ENCODE measurements at regions not wholly inside any gene's neighbourhood (a gene's known extent, or its start where the extent isn't known, plus 50 kb on each side); places are given as distances from the start of the nearest gene placed in this dataset.

DNA sequence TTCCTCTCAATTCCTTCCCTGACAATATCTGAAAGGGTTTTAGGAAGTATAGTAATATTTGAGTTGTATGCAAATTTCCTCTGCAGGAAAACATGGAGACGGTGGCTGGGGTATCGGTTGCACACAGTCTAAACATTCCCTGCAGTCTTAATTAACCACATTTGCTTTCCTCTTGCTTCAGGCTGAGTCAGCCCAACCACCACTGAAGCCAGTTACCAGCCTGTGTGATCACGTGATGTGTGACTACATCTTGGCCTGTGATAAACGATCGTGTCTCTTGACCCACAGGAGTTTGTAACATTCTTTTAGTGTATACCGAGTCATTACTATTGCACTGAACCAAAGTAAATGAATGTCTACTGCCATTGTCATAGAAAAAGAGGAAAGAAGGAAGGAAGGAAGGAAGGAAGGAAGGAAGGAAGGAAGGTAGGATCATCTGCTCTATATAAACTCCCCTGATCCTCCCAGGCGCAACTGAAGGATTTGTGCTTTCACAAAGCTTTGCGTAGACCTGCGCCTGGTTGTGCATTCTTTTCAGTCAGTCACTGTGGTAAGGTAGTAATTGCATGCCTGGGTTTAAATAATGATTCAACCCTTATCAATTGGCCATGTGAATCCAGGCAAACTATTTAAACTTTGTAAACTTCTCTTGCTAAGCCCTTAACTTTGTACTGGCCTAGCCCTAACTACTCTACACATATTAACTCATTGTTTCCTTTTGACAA lies 280.6 kb upstream of the SALL1 start:
- DNase-seq (ENCODE audit: low read depth in 2 of 2): no peak

DNA sequence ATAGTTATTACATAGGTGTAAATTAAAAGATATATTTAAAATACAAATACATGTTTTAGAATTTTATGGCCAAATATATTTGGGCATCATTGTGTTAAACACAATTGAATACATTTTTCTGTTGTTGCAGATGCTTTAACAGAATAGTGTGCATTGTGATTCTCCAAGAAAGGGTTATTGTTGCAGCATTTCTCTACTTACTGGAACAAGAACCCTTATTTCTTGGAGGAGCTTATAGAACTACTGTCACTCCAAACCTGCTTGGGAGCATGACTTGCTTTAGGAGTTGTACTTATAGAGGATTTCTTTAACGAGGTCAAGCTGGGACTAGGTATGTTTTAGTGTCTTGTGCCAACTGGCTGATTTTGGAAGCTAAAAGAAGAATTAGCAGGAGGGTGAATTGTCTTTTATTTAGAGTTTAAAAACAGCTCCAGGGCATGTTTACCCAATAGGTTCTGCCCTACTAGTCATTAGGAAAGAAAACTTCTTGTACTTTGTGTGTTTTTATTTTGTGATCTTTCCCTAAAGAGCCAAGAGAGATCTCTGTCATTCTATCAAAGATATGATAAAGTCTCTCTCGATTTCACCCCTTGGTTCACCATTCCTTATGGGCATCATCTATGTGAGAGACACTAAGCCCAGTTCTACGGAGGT lies 279.8 kb upstream of the SALL1 start:
- DNase-seq (ENCODE audit: low read depth in 2 of 2): no peak

- no peak for DNase-seq (ENCODE audit: low read depth in 2 of 2)
Observed at GRCh38 chr16:51429041-51429440, 278.0 kb upstream of the SALL1 start.

- DNase-seq (ENCODE audit: low read depth in 2 of 2): no peak
Observed at GRCh38 chr16:51427085-51427484, 276.0 kb upstream of the SALL1 start.

DNA sequence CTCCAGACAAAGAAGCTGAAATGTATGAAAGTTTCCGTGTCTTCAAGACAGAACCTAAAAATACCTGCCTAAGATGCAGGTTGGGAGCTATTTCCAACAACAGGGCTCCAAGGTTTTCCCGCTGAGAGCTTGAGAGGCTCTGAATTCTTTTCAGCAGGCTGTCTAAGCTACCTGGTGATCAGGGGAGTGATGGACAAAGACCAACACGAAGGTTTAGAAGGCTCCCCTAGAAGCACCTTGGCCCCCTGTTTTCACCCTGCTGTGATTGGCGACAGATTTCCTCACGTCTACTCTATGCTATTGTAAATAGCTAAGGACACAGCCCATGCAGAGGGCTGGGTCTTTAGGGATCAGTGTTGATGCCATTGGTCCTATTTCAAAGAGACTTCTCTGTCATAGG lies 275.2 kb upstream of the SALL1 start:
- no peak for DNase-seq (ENCODE audit: low read depth in 2 of 2)

- DNase-seq (ENCODE audit: low read depth in 2 of 2): no peak
Observed at GRCh38 chr16:51420247-51420646, 269.2 kb upstream of the SALL1 start.

DNA sequence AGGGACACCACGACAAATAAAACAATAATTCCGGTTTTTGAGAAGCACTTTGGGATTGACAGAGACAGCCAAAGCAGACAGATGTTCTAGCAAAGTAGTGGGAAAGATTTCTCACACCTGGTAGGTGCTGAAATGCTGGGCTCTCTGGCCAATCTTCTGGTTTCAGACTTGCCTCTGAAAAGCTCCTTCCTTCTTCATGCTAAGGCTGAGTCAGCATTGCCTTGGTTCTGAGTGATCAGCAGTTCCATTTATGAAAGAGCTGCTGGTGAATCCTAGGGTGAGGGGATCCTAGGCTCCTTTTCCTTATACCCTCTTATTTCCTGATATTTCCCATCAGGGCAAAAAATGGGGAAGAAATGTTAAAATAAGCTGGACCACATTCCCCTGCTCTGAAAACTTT lies 268.7 kb upstream of the SALL1 start:
- DNase-seq (ENCODE audit: low read depth in 2 of 2): no peak

GRCh38 chr16:51418258-51418657 lies 267.2 kb upstream of the SALL1 start:
- no peak for DNase-seq (ENCODE audit: low read depth in 2 of 2)

- no peak for DNase-seq (ENCODE audit: low read depth in 2 of 2)
Observed at GRCh38 chr16:51416926-51417325, 265.9 kb upstream of the SALL1 start.

- no peak for DNase-seq (ENCODE audit: low read depth in 2 of 2)
Observed at GRCh38 chr16:51410125-51410524, 259.1 kb upstream of the SALL1 start.

GRCh38 chr16:51409001-51409675 lies 258.1 kb upstream of the SALL1 start:
- no peak for DNase-seq (ENCODE audit: low read depth in 2 of 2)

- no peak for DNase-seq (ENCODE audit: low read depth in 2 of 2)
Observed at GRCh38 chr16:51408357-51408756, 257.3 kb upstream of the SALL1 start.

DNA sequence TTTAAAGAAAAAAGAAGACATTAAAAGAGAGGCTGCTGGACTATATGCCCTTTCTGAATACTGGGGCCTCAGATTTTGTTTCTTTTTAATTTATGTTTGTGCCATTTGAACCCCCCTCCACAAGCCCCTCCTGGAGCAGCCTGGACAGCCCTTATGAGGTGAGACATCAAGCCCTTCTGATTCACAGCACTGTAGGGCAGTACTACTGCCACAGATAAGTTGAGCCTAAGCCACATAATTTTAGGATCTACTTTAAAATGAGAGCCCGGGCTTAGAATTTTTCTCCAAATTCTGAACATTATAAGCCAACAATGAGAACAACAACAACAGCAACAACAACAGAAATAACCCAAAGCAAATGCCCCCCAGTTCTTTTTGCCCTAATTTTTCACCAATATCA lies 256.9 kb upstream of the SALL1 start:
- no peak for DNase-seq (ENCODE audit: low read depth in 2 of 2)

DNA sequence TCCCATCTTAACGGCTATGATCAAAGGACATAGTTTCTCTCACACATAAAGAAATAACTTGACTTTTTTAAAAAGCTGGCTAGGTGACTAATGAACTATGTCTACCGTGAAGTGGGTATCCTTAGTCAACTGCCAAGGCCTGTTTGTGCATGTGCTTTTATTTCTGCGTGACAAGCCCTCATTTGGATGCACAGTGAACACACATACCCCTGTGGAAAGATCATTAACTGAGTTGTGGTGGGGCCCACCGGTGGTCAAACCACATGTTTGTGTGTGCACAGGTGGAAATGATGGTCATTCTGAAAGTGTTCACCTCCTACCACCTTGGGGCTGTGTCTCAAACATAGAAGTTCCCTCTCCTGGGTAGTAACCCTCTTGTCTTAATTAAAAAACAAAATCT lies 256.1 kb upstream of the SALL1 start:
- no peak for DNase-seq (ENCODE audit: low read depth in 2 of 2)

DNA sequence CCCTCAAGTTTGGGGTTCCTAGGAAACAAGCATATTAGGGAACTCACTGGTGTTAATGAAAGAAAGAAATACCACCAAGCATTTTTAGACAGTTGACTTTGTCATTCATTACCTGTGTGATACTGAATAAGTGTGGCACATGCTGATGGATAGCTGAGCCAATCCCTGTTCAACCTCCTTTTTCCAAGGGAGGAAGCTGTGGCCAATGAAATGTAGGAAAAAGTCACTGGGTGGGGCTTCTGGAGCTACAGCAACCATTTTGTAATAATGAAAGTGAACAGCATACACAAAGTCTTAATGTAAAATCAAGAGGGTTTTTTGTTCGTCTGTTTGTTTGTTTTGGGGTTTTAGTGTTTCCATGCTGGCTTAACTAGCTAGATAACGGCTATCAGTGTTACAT lies 254.3 kb upstream of the SALL1 start:
- DNase-seq (ENCODE audit: low read depth in 2 of 2): no peak

GRCh38 chr16:51404386-51404785 lies 253.3 kb upstream of the SALL1 start:
- no peak for DNase-seq (ENCODE audit: low read depth in 2 of 2)

- DNase-seq (ENCODE audit: low read depth in 2 of 2): no peak
Observed at GRCh38 chr16:51402785-51403184, 251.7 kb upstream of the SALL1 start.

DNA sequence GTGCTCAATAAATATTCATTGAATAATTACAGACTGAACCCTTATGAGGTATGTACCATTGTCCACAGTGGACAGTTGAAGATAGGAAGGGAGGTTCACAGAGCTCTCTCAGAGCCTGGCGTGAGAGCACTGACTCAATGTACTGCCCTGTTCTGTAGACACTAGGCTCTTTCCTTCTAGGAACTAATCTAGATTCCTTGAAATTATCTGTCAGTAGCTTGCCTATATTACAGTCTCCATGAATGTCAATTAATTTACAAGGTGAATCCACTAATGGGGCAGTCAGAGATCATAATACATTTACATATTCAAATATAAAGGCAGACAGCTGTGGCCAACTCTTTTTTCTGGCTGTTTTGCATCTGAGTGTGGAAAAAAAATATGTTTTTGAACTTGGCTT lies 251.2 kb upstream of the SALL1 start:
- DNase-seq (ENCODE audit: low read depth in 2 of 2): no peak

DNA sequence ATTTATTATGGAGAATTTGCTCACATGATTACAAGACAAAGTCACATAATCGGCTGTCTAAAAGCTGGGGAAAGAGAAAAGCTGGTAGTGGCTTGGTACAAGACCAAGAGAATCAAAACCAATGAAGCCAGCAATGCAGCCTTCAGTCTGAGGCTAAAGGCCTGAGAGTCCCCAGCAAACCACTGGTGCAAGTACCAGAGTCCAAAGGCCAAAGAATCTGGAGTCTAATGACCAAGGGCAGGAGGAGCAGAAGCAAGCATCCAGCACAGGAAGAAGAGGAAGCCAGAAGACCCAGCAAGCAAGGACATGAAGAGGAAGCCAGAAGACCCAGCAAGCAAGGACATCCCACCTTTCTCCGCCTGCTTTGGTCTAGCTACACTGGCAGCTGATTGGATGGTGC lies 250.6 kb upstream of the SALL1 start:
- DNase-seq (ENCODE audit: low read depth in 2 of 2): no peak

DNA sequence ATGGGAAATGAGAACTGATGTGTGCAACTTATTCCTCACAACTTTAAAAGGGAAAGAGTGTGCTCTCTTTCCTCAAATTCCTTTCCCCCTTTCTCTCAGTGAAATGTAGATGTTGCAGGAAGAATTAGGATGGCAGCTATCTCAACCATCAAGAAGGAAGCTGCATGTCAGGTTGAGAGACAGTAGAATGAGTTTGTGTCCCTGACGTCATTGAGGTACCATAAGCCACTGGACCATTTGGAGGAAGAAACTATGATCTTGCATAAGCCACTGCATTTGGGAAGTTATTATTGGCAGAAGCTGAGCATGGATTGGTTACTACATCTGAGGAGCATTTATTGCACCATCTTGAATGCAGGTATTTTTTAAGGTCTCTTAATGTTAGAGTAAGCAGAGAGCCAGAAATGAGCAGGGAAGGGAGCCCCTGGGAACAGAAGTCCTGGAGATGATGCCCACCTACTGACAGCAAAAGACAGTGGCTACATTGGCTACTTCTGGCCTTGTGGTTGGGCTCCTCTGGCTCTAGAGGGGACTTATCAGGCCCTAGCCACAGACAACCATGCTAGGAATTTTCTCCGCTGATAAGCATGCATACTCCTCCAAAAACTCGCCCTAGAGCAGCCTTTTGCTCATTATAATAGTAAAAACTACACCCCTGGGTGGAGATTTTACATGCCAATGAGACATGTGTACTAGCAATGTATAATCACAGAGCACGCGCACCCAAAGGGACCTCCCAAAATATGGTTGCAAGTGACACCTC lies 249.0 kb upstream of the SALL1 start:
- DNase-seq (ENCODE audit: low read depth in 2 of 2): no peak

DNA sequence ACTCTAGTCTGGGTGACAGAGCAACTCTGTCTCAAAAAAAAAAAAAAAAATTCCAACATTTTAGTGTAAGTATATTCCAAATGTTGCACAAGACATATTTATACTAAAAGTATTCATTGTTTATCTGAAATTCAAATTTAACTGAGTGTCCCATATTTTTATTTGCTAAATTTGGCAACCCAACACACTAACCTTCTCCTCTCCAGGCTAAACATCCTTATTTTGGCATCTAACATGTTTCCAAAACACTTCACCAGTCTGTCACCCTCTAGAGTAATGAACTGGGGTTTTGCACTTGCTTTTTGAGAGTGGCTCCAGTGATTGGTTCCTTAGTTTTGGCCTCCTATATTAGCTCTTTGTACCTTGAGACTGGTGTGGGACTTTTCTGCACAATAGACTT lies 243.4 kb upstream of the SALL1 start:
- no peak for DNase-seq (ENCODE audit: low read depth in 2 of 2)

DNA sequence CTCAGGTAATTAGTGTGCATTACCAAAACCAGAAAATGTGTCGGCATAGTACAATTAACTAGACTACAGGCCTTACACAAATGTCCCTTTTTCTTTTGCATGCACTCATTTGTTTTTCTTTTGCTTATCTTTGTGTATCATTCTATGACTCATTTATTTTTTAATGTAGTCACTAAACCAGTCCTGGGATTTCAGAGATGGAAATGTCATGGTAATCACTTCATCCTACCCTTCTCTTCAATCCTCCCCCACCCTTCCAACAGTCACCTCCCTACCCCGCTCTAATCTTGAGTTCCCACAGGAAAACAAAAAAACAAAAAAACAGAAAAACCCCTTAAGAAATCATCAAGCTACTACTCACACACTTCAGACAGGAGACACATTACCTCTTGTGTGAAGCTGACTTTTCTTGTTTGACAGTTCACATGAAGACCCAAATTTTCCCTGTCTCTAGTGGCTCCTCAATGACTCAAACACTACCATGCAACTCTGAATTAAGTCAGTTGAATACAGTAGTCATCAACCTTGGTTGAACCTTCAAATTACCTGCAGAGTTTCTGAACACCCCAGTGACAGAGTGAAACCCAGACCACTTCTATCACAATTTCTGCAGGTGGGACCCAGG lies 242.4 kb upstream of the SALL1 start:
- no peak for DNase-seq (ENCODE audit: low read depth in 2 of 2)
